GM12872 (cell line): ENCODE measurements at regions not wholly inside any gene's neighbourhood (a gene's known extent, or its start where the extent isn't known, plus 50 kb on each side); places are given as distances from the start of the nearest gene placed in this dataset.

Source experiments
- CTCF ChIP-seq: IDR thresholded peaks from 3 replicates; pipeline ENCODE4 v1.5.1; 2011; ENCODE audit warnings: low read depth, mild to moderate bottlenecking, low read length, moderate library complexity; ENCODE audit not compliant: insufficient read depth

- TF ChIP-seq CTCF, result no peak
These were observed 227.2 kb upstream of the ROBO2 start for GRCh38 chr3:76812649-76813242.

- no peak for TF ChIP-seq CTCF
These were observed 224.3 kb upstream of the ROBO2 start for GRCh38 chr3:76815561-76815960.

GRCh38 chr3:76820481-76820880, 219.4 kb upstream of the ROBO2 start:
- TF ChIP-seq CTCF, result no peak

GRCh38 chr3:76824658-76825240, 215.2 kb upstream of the ROBO2 start:
- no peak for TF ChIP-seq CTCF

GRCh38 chr3:76826861-76827260, 213.0 kb upstream of the ROBO2 start:
- no peak for TF ChIP-seq CTCF

GRCh38 chr3:76827701-76828226, 212.1 kb upstream of the ROBO2 start:
- no peak for TF ChIP-seq CTCF

- no peak for TF ChIP-seq CTCF
These were observed 205.2 kb upstream of the ROBO2 start for GRCh38 chr3:76834657-76835056.
